HepG2 (cell line): ENCODE measurements at regions not wholly inside any gene's neighbourhood (a gene's known extent, or its start where the extent isn't known, plus 50 kb on each side); places are given as distances from the start of the nearest gene placed in this dataset.

Experiments used
- ATAC-seq: fragments of 200-7000 bp; cut with Tn5 transposase; 3 replicates; pipeline ENCODE4 v1.9.1; 2020; ENCODE audit warnings: mild to moderate bottlenecking, moderate library complexity
- BruUV-seq: library from RNA; stranded (reverse); fragments of 400-500 nt; replicated peaks from 2 replicates; lab custom pipeline; 2021; lab: Mats Ljungman, UMichigan
- CTCF ChIA-PET: fragments of 300-600 bp; formaldehyde crosslinking; extraction: SDS; loops from one replicate; lab custom pipeline; 2021; ENCODE audit warnings: low total read pairs, inconsistent platforms, low intra/inter-chr PET ratio; lab: Yijun Ruan, JAX
- POLR2A ChIA-PET: fragments of 350-600 bp; sonication (Branson Sonifier 250); formaldehyde crosslinking; loops from one replicate; lab custom pipeline; 2020; ENCODE audit warnings: antibody characterized with exemption, inconsistent platforms; lab: Yijun Ruan, JAX
- DNase-seq: peaks from one replicate; pipeline ENCODE4 v3.0.0-alpha.2; 2015; ENCODE audit warnings: low spot score
- FAIRE-seq: peaks from 3 replicates; lab custom pipeline; 2011; peaks lifted over from hg19 to GRCh38; lab: Jason Lieb, UNC
- H2AFZ ChIP-seq: one replicate; pipeline ENCODE4 v1.6.1; 2011; ENCODE audit warnings: low read length, inconsistent platforms
- H3K27ac ChIP-seq: fragments of 300-600 bp; 3 replicates; pipeline ENCODE4 v1.8.0; 2011; ENCODE audit warnings: mixed run types, mild to moderate bottlenecking, mixed read lengths, low read length, inconsistent platforms; ENCODE audit not compliant: insufficient read depth; ENCODE audit errors: extremely low read length
- H3K27me3 ChIP-seq, 2 experiments: fragments of 200-600 bp in 1 of 2; 2 replicates in 1 of 2; 3 replicates in 1 of 2; pipeline versions ENCODE4 v1.6.0 to v1.8.0; 2011; ENCODE audit warnings: low read length in 2 of 2, mild to moderate bottlenecking in 2 of 2, moderate library complexity in 2 of 2, inconsistent platforms in 1 of 2; ENCODE audit not compliant: insufficient read depth in 2 of 2, control insufficient read depth in 1 of 2
- H3K36me3 ChIP-seq, 2 experiments: fragments of 200-600 bp in 1 of 2; replicated peaks in 1 of 2; 2 replicates in 1 of 2; 3 replicates in 1 of 2; pipeline versions ENCODE4 v1.5.1 to v1.8.0; 2011; ENCODE audit warnings: low read length in 2 of 2, inconsistent platforms in 1 of 2; ENCODE audit not compliant: insufficient read depth in 2 of 2, control insufficient read depth in 1 of 2
- H3K4me1 ChIP-seq: 2 replicates; pipeline ENCODE4 v1.5.1; 2012; ENCODE audit warnings: low read length, inconsistent platforms; ENCODE audit not compliant: insufficient read depth
- H3K4me2 ChIP-seq: 2 replicates; pipeline ENCODE4 v1.6.0; 2011; ENCODE audit warnings: low read depth, low read length, inconsistent platforms
- H3K4me3 ChIP-seq, 3 experiments: fragments of 200-600 bp in 1 of 3; sonication (generic), shearing (Covaris generic) in 1 of 3; replicated peaks in 1 of 3; 2 replicates each; pipeline ENCODE4 v1.5.1; 2011 to 2016; ENCODE audit warnings: low read length in 3 of 3, inconsistent platforms in 2 of 3, low read depth in 2 of 3, mild to moderate bottlenecking in 2 of 3, control low read depth in 1 of 3, mixed read lengths in 1 of 3; ENCODE audit not compliant: insufficient read depth in 1 of 3
- H3K79me2 ChIP-seq: one replicate; pipeline ENCODE4 v1.6.1; 2011; ENCODE audit warnings: low read length, inconsistent platforms; ENCODE audit not compliant: insufficient read depth
- H3K9ac ChIP-seq: 2 replicates; pipeline ENCODE4 v1.6.0; 2011; ENCODE audit warnings: mild to moderate bottlenecking, low read depth, low read length, inconsistent platforms; ENCODE audit not compliant: insufficient read depth
- H3K9me3 ChIP-seq: 2 replicates; pipeline ENCODE4 v1.5.1; 2012; ENCODE audit warnings: mild to moderate bottlenecking, low read length
- H4K20me1 ChIP-seq: 2 replicates; pipeline ENCODE4 v1.6.0; 2011; ENCODE audit warnings: inconsistent platforms, mild to moderate bottlenecking, low read length, moderate library complexity; ENCODE audit not compliant: insufficient read depth
- ARID4A ChIP-seq: sonication (generic); formaldehyde crosslinking; IDR thresholded peaks from 2 replicates; pipeline ENCODE4 v1.5.0; 2020; ENCODE audit warnings: mild to moderate bottlenecking, missing genetic modification reagents, borderline replicate concordance
- ARID5B ChIP-seq: IDR thresholded peaks from 2 replicates; pipeline ENCODE4 v1.4.0; 2020; ENCODE audit warnings: mild to moderate bottlenecking, missing genetic modification reagents
- HNF1A ChIP-seq, 2 experiments: sonication (generic) in 1 of 2; formaldehyde crosslinking in 1 of 2; IDR thresholded peaks; 2 replicates each; pipeline versions ENCODE4 v1.4.0 to v1.6.1; 2016 to 2020; ENCODE audit warnings: borderline replicate concordance in 1 of 2, low read depth in 1 of 2, mild to moderate bottlenecking in 1 of 2, missing genetic modification reagents in 1 of 2
- HOXD1 ChIP-seq: sonication (generic); formaldehyde crosslinking; IDR thresholded peaks from 2 replicates; pipeline ENCODE4 v1.5.0; 2020; ENCODE audit warnings: missing genetic modification reagents
- NR2C2 ChIP-seq: sonication (generic); formaldehyde crosslinking; IDR thresholded peaks from 2 replicates; pipeline ENCODE4 v1.4.0; 2020; ENCODE audit warnings: missing genetic modification reagents, mild to moderate bottlenecking, moderate library complexity, borderline replicate concordance
- ONECUT2 ChIP-seq: sonication (generic); formaldehyde crosslinking; IDR thresholded peaks from 2 replicates; pipeline ENCODE4 v1.4.0; 2020; ENCODE audit warnings: missing genetic modification reagents
- TBX2 ChIP-seq: sonication (generic); formaldehyde crosslinking; IDR thresholded peaks from 2 replicates; pipeline ENCODE4 v1.5.0; 2020; ENCODE audit warnings: missing genetic modification reagents, mild to moderate bottlenecking, borderline replicate concordance
- ZNF331 ChIP-seq: sonication (generic); formaldehyde crosslinking; IDR thresholded peaks from 2 replicates; pipeline ENCODE4 v1.4.0; 2020; ENCODE audit warnings: missing genetic modification reagents
- WGBS: methylation state at CpG from one replicate; pipeline ENCODE4 v1.1.6; 2017; ENCODE audit warnings: low lambda C conversion rate; 5-methylcytosine and 5-hydroxymethylcytosine counted together
- in situ Hi-C: cut with HindIII; loops from 2 replicates; pipeline ENCODE4 v1.10.0; 2017; ENCODE audit warnings: low pct_unique_long_range_greater_than_20kb; ENCODE audit not compliant: extremely low pct_ligation_motif_present
- intact Hi-C: fragments of 100-400 bp; cut with micrococcal nuclease; formaldehyde crosslinking; loops from one replicate; pipeline ENCODE4 v1.10.0; 2022; ENCODE audit not compliant: unreplicated experiment

- peak overlapping the region; percentile 50 for H3K9ac ChIP-seq
- peaks cover 95% of the 10 kb centered on the region for H3K4me1 ChIP-seq
- DNase-seq, result peak; percentile 94
- H2AFZ ChIP-seq, result no peak overlapping the region
- peak overlapping the region in 1 of 3 experiments; percentile 17; a peak in 2 of 6 replicates for H3K4me3 ChIP-seq
- peak overlapping the region; percentile 64 for H3K4me2 ChIP-seq
- H3K36me3 ChIP-seq, result no peaks in the 10 kb centered on the region
- no TSS peak for BruUV-seq
- ATAC-seq, result peak; percentile 87
- H3K27ac ChIP-seq, result peak overlapping the region; percentile 75
- ChIA-PET CTCF (no interaction called here), POLR2A (interaction anchor here (0.6 to 2.9 kb wide), 23 partner anchors 9 to 428 kb away, joined by 3 to 22 read pairs (median 4); partner anchors contain the start of gene SLC31A1)
- no peaks in the 10 kb centered on the region for H3K27me3 ChIP-seq
- no peaks in the 10 kb centered on the region for H4K20me1 ChIP-seq
- WGBS, result 27% methylated on average over 5 of the region's 16 CpGs
- in situ Hi-C loops (no loop called here), intact Hi-C loops (loop anchor here (5.0 to 10.0 kb wide), 4 partner anchors 43 to 376 kb away; partner anchors contain the start of genes C9orf43, CDC26, POLE3 and PRPF4)
- H3K9me3 ChIP-seq, result no peaks in the 10 kb centered on the region
- FAIRE-seq, result peak; percentile 99
- no peaks in the 10 kb centered on the region for H3K79me2 ChIP-seq
- TF ChIP-seq ONECUT2 (CRISPR knock-in tag) (peak; percentile 95), ARID4A (CRISPR knock-in tag) (peak; percentile 72), TBX2 (CRISPR knock-in tag) (peak; percentile 65), HOXD1 (CRISPR knock-in tag) (peak; percentile 65; the same call in 1 of the 2 replicates), HNF1A (IDR thresholded peaks at IDR 0.05; ENCODE audit: low read depth) (0 out of 2 replicates have a peak, but pooled peaks have one; percentile 21), HNF1A (CRISPR knock-in tag; IDR thresholded peaks at IDR 0.05; ENCODE audit: borderline replicate concordance) (peak; percentile 71; the same call in 1 of the 2 replicates), NR2C2 (CRISPR knock-in tag) (peak; percentile 70), ARID5B (CRISPR knock-in tag) (peak; percentile 89), ZNF331 (CRISPR knock-in tag) (peak; percentile 75)
Observed at GRCh38 chr9:113650207-113651131, 186.9 kb downstream of the RGS3 start.
